SK-N-SH (cell line): ENCODE measurements at regions not wholly inside any gene's neighbourhood (a gene's known extent, or its start where the extent isn't known, plus 50 kb on each side); places are given as distances from the start of the nearest gene placed in this dataset.

Experiments
- CHD2 ChIP-seq: fragments of 150-350 bp; IDR thresholded peaks from 2 replicates; pipeline ENCODE4 v1.6.1; 2018; ENCODE audit warnings: low read length; ENCODE audit not compliant: partially characterized antibody
- CTCF ChIP-seq: fragments of 200-600 bp; sonication (generic); IDR thresholded peaks from 2 replicates; pipeline ENCODE4 v1.6.1; 2017; ENCODE audit warnings: antibody characterized with exemption, mild to moderate bottlenecking, moderate library complexity
- EZH2phosphoT487 ChIP-seq: fragments of 200-600 bp; sonication (generic); IDR thresholded peaks from 2 replicates; pipeline ENCODE4 v1.6.1; 2017; ENCODE audit warnings: low read depth, mixed run types, mild to moderate bottlenecking, antibody characterized with exemption, moderate library complexity, borderline replicate concordance
- FOXJ3 ChIP-seq: sonication (generic); formaldehyde crosslinking; IDR thresholded peaks from 2 replicates; pipeline ENCODE4 v1.5.1; 2020; ENCODE audit warnings: mild to moderate bottlenecking, missing genetic modification reagents
- GABPA ChIP-seq: IDR thresholded peaks from 2 replicates; pipeline ENCODE4 v1.4.0; 2012; ENCODE audit warnings: low read depth, mild to moderate bottlenecking
- GATA2 ChIP-seq: sonication (generic); formaldehyde crosslinking; IDR thresholded peaks from 2 replicates; pipeline ENCODE4 v1.5.0; 2020; ENCODE audit warnings: mild to moderate bottlenecking, missing genetic modification reagents
- MAX ChIP-seq: IDR thresholded peaks from 2 replicates; pipeline ENCODE4 v1.4.0; 2012; ENCODE audit warnings: low read depth
- POLR2AphosphoS5 ChIP-seq: IDR thresholded peaks from 2 replicates; pipeline ENCODE4 v1.6.1; 2012; ENCODE audit warnings: low read depth, low read length
- RAD21 ChIP-seq: IDR thresholded peaks from 2 replicates; pipeline ENCODE4 v1.6.1; 2012; ENCODE audit warnings: mild to moderate bottlenecking, low read length
- REST ChIP-seq: IDR thresholded peaks from 2 replicates; pipeline ENCODE4 v1.6.1; 2012; ENCODE audit warnings: mild to moderate bottlenecking, low read depth, low read length, moderate library complexity
- RFX5 ChIP-seq: IDR thresholded peaks from 2 replicates; pipeline ENCODE4 v1.6.1; 2012; ENCODE audit warnings: mild to moderate bottlenecking, improper control_type of control experiment, low read length
- USF1 ChIP-seq: IDR thresholded peaks from 2 replicates; pipeline ENCODE4 v1.4.0; 2012; ENCODE audit warnings: low read depth, borderline replicate concordance
- YY1 ChIP-seq: IDR thresholded peaks from 2 replicates; pipeline ENCODE4 v1.4.0; 2012; ENCODE audit warnings: low read depth, mild to moderate bottlenecking

GRCh38 chr18:78140294-78140693 is 839.3 kb upstream of the SALL3 start:
- TF ChIP-seq CTCF (no peak), USF1 (no peak), RFX5 (no peak), REST (no peak), GATA2 (CRISPR knock-in tag) (no peak), EZH2phosphoT487 (no peak), MAX (no peak), FOXJ3 (CRISPR knock-in tag) (no peak), RAD21 (no peak), YY1 (no peak), CHD2 (no peak), POLR2AphosphoS5 (no peak), GABPA (no peak)
